ENCODE measurements at regions not wholly inside any gene's neighbourhood (a gene's known extent, or its start where the extent isn't known, plus 50 kb on each side); places are given as distances from the start of the nearest gene placed in this dataset.

- TF ChIP-seq CTCF (IDR thresholded peaks at IDR 0.05) (no peak), EZH2 (IDR thresholded peaks at IDR 0.05) (no peak)
Measured at GRCh38 chr6:106800379-106800778, 171.0 kb downstream of the QRSL1 start.

Measured in neural progenitor cell (in vitro differentiated cells).